Kidney epithelial cell (primary cell): ENCODE measurements at regions not wholly inside any gene's neighbourhood (a gene's known extent, or its start where the extent isn't known, plus 50 kb on each side); places are given as distances from the start of the nearest gene placed in this dataset.

Experiments
- DNase-seq: peaks from one replicate; pipeline ENCODE4 v3.0.0-alpha.2; 2010; ENCODE audit warnings: low read depth
- H3K27me3 ChIP-seq: 2 replicates; pipeline ENCODE4 v1.6.0; 2011; ENCODE audit warnings: low read length; ENCODE audit not compliant: control insufficient read depth, insufficient read depth
- H3K36me3 ChIP-seq: 2 replicates; pipeline ENCODE4 v1.5.1; 2011; ENCODE audit warnings: low read length; ENCODE audit not compliant: control insufficient read depth, insufficient read depth
- H3K4me3 ChIP-seq: 2 replicates; pipeline ENCODE4 v1.5.1; 2011; ENCODE audit warnings: low read depth, mild to moderate bottlenecking, control low read depth, low read length
- CTCF ChIP-seq: IDR thresholded peaks from 2 replicates; pipeline ENCODE4 v1.5.1; 2011; ENCODE audit warnings: mild to moderate bottlenecking, moderate library complexity, low read length, control low read depth, inconsistent platforms; ENCODE audit not compliant: insufficient read depth, poor library complexity, severe bottlenecking

GRCh38 chr3:86856711-86857110 lies 134.2 kb downstream of the VGLL3 start:
- no peak overlapping the region for H3K4me3 ChIP-seq
- H3K27me3 ChIP-seq: no peaks in the 10 kb centered on the region
- no peaks in the 10 kb centered on the region for H3K36me3 ChIP-seq
- TF ChIP-seq CTCF: no peak
- no peak for DNase-seq

- Histone ChIP-seq H3K27me3 (no peaks in the 10 kb centered on the region), H3K36me3 (no peaks in the 10 kb centered on the region), H3K4me3 (no peak overlapping the region)
- DNase-seq: no peak
- no peak for TF ChIP-seq CTCF
Measured at GRCh38 chr3:86849991-86850390, 141.0 kb downstream of the VGLL3 start.

- no peak for TF ChIP-seq CTCF
- H3K4me3 ChIP-seq: no peak overlapping the region
- no peaks in the 10 kb centered on the region for H3K36me3 ChIP-seq
- no peak for DNase-seq
- H3K27me3 ChIP-seq: no peaks in the 10 kb centered on the region
Measured at GRCh38 chr3:86845726-86846125, 145.2 kb downstream of the VGLL3 start.

GRCh38 chr3:86838927-86839326 lies 152.0 kb downstream of the VGLL3 start:
- no peaks in the 10 kb centered on the region for H3K27me3 ChIP-seq
- H3K36me3 ChIP-seq: no peaks in the 10 kb centered on the region
- H3K4me3 ChIP-seq: no peak overlapping the region
- no peak for DNase-seq
- no peak for TF ChIP-seq CTCF

- no peaks in the 10 kb centered on the region for H3K36me3 ChIP-seq
- no peak overlapping the region for H3K4me3 ChIP-seq
Measured at GRCh38 chr3:86837871-86838270, 153.1 kb downstream of the VGLL3 start.

More at GRCh38 chr3:86837871-86838270, 153.1 kb downstream of the VGLL3 start:
- DNase-seq: no peak
- H3K27me3 ChIP-seq: no peaks in the 10 kb centered on the region
- TF ChIP-seq CTCF: no peak
